CD14-positive monocyte (primary cell): ENCODE measurements at regions not wholly inside any gene's neighbourhood (a gene's known extent, or its start where the extent isn't known, plus 50 kb on each side); places are given as distances from the start of the nearest gene placed in this dataset.

ENCODE experiments used
- DNase-seq, 3 donors: peaks; one replicate each; pipeline ENCODE4 v3.0.0-alpha.2; 2011 to 2022
- H2AFZ ChIP-seq: 2 replicates; pipeline ENCODE4 v1.6.0; 2012; ENCODE audit warnings: mild to moderate bottlenecking, low read depth, low read length, inconsistent platforms; ENCODE audit not compliant: insufficient read depth, poor library complexity, severe bottlenecking
- H3K27ac ChIP-seq, 2 donors: 1 replicate in 1 of 2; 2 replicates in 1 of 2; pipeline ENCODE4 v1.5.1; 2012 to 2013; ENCODE audit warnings: low read length in 2 of 2, control low read depth in 1 of 2, inconsistent platforms in 1 of 2, low read depth in 1 of 2, mild to moderate bottlenecking in 1 of 2
- H3K27me3 ChIP-seq, 2 donors: one replicate each; pipeline versions ENCODE4 v1.6.0 to v1.6.1; 2011 to 2013; ENCODE audit warnings: low read length in 2 of 2; ENCODE audit not compliant: control insufficient read depth in 2 of 2, insufficient read depth in 2 of 2
- H3K36me3 ChIP-seq, 2 donors: replicated peaks in 1 of 2; 1 replicate in 1 of 2; 2 replicates in 1 of 2; pipeline versions ENCODE4 v1.5.1 to v1.6.1; 2012 to 2013; ENCODE audit warnings: low read length in 2 of 2, control low read depth in 1 of 2, inconsistent platforms in 1 of 2, mild to moderate bottlenecking in 1 of 2; ENCODE audit not compliant: insufficient read depth in 2 of 2, control insufficient read depth in 1 of 2
- H3K4me1 ChIP-seq, 2 donors: 1 replicate in 1 of 2; 2 replicates in 1 of 2; pipeline versions ENCODE4 v1.5.1 to v1.6.1; 2012 to 2013; ENCODE audit warnings: low read length in 2 of 2, control low read depth in 1 of 2, inconsistent platforms in 1 of 2, mild to moderate bottlenecking in 1 of 2, moderate library complexity in 1 of 2; ENCODE audit not compliant: insufficient read depth in 2 of 2, control insufficient read depth in 1 of 2
- H3K4me2 ChIP-seq: replicated peaks from 2 replicates; pipeline ENCODE3; 2012; ENCODE audit warnings: low read length, moderate library complexity, mild to moderate bottlenecking; ENCODE audit not compliant: poor library complexity, severe bottlenecking; ENCODE audit errors: extremely low read depth
- H3K4me3 ChIP-seq, 3 experiments: fragments of 200-600 bp in 1 of 3; sonication (generic) in 1 of 3; replicated peaks in 1 of 3; 1 replicate in 2 of 3; 2 replicates in 1 of 3; pipeline ENCODE4 v1.5.1; 2011 to 2013; ENCODE audit warnings: low read length in 3 of 3, mild to moderate bottlenecking in 3 of 3, control low read depth in 2 of 3, low read depth in 2 of 3, inconsistent platforms in 1 of 3, moderate library complexity in 1 of 3
- H3K79me2 ChIP-seq: 2 replicates; pipeline ENCODE4 v1.6.0; 2012; ENCODE audit warnings: mild to moderate bottlenecking, control low read depth, inconsistent platforms, low read length, moderate library complexity; ENCODE audit not compliant: insufficient read depth
- H3K9ac ChIP-seq: 2 replicates; pipeline ENCODE4 v1.6.0; 2017; ENCODE audit warnings: low read length, mild to moderate bottlenecking; ENCODE audit not compliant: insufficient read depth, poor library complexity, severe bottlenecking
- H3K9me3 ChIP-seq, 2 donors: replicated peaks in 1 of 2; 1 replicate in 1 of 2; 2 replicates in 1 of 2; pipeline versions ENCODE4 v1.5.1 to v1.6.1; 2012 to 2013; ENCODE audit warnings: low read length in 2 of 2, control low read depth in 1 of 2; ENCODE audit not compliant: control insufficient read depth in 1 of 2, insufficient read depth in 1 of 2
- H4K20me1 ChIP-seq: 2 replicates; pipeline ENCODE4 v1.6.0; 2012; ENCODE audit warnings: mild to moderate bottlenecking, low read length, control low read depth, moderate library complexity; ENCODE audit not compliant: insufficient read depth
- H3K27ac Mint-ChIP-seq, 7 donors: one replicate each; pipeline ENCODE4 v1.8.0; 2020; ENCODE audit warnings: mild to moderate bottlenecking in 7 of 7, mixed read lengths in 7 of 7, moderate library complexity in 6 of 7, inconsistent platforms in 2 of 7
- H3K27me3 Mint-ChIP-seq, 3 donors: one replicate each; pipeline ENCODE4 v1.8.0; 2021 to 2022; ENCODE audit warnings: low read depth in 3 of 3, mild to moderate bottlenecking in 3 of 3, mixed read lengths in 3 of 3, moderate library complexity in 3 of 3, inconsistent platforms in 1 of 3
- H3K36me3 Mint-ChIP-seq, 2 donors: one replicate each; pipeline ENCODE4 v1.8.0; 2020; ENCODE audit warnings: mixed read lengths in 2 of 2, inconsistent platforms in 1 of 2, mild to moderate bottlenecking in 1 of 2
- H3K4me1 Mint-ChIP-seq: one replicate; pipeline ENCODE4 v1.8.0; 2020; ENCODE audit warnings: mild to moderate bottlenecking, mixed read lengths
- H3K4me3 Mint-ChIP-seq, 2 donors: one replicate each; pipeline ENCODE4 v1.8.0; 2020; ENCODE audit warnings: mild to moderate bottlenecking in 2 of 2, mixed read lengths in 2 of 2, moderate library complexity in 1 of 2
- H3K9me3 Mint-ChIP-seq, 7 donors: one replicate each; pipeline ENCODE4 v1.8.0; 2020 to 2022; ENCODE audit warnings: mixed read lengths in 7 of 7, mild to moderate bottlenecking in 6 of 7, moderate library complexity in 6 of 7, inconsistent platforms in 2 of 7
- CTCF ChIP-seq: fragments of 200-600 bp; IDR thresholded peaks from one replicate; pipeline ENCODE4 v1.8.0; 2022; ENCODE audit warnings: antibody characterized with exemption, mild to moderate bottlenecking
- WGBS: methylation state at CpG from one replicate; pipeline ENCODE4 v1.1.5; 2013; ENCODE audit warnings: missing lambda C conversion rate; ENCODE audit not compliant: insufficient coverage; 5-methylcytosine and 5-hydroxymethylcytosine counted together
- intact Hi-C, 2 donors: fragments of 100-400 bp; cut with micrococcal nuclease; formaldehyde crosslinking; loops; one replicate each; pipeline versions ENCODE4 v1.15.0 to v1.15.1; 2023

GRCh38 chr10:111429288-111430028, 352.6 kb downstream of the ADRA2A start:
- Histone ChIP-seq H3K9me3 (no peaks in the 10 kb centered on the region), H3K79me2 (no peaks in the 10 kb centered on the region), H3K4me1 (no peaks in the 10 kb centered on the region), H3K9ac (no peak overlapping the region), H4K20me1 (no peaks in the 10 kb centered on the region), H3K4me2 (no peak overlapping the region), H3K27me3 (no peaks in the 10 kb centered on the region), H3K36me3 (no peaks in the 10 kb centered on the region), H2AFZ (no peak overlapping the region), H3K4me3 (no peak overlapping the region), H3K27ac (no peak overlapping the region)
- Mint-ChIP-seq H3K27ac (no peak overlapping the region), H3K9me3 (peaks cover 0 to 4% (median 0%) of the 10 kb centered on the region in 7 donors), H3K27me3 (peaks cover 0 to 3% (median 0%) of the 10 kb centered on the region in 3 donors), H3K4me3 (no peak overlapping the region), H3K4me1 (no peaks in the 10 kb centered on the region), H3K36me3 (no peaks in the 10 kb centered on the region)
- intact Hi-C loops = no loop called here
- no peak for TF ChIP-seq CTCF
- DNase-seq = no peak
- WGBS = 75% methylated on average over 1 of the region's 3 CpGs

GRCh38 chr10:111430070-111430469, 353.2 kb downstream of the ADRA2A start:
- no peak for DNase-seq
- Mint-ChIP-seq H3K36me3 (no peaks in the 10 kb centered on the region), H3K27ac (no peak overlapping the region), H3K4me3 (no peak overlapping the region), H3K27me3 (peaks cover 0 to 3% (median 0%) of the 10 kb centered on the region in 3 donors), H3K4me1 (no peaks in the 10 kb centered on the region), H3K9me3 (peaks cover 0 to 4% (median 0%) of the 10 kb centered on the region in 7 donors)
- no peak overlapping the region for H3K9ac ChIP-seq
- no peak for TF ChIP-seq CTCF
- H3K4me2 ChIP-seq = no peak overlapping the region
- no peaks in the 10 kb centered on the region for H3K36me3 ChIP-seq
- H3K27me3 ChIP-seq = no peaks in the 10 kb centered on the region
- H3K79me2 ChIP-seq = no peaks in the 10 kb centered on the region
- H3K9me3 ChIP-seq = no peaks in the 10 kb centered on the region
- H2AFZ ChIP-seq = no peak overlapping the region
- intact Hi-C loops = no loop called here
- 75% methylated on average over 1 of the region's 1 CpG for WGBS
- no peaks in the 10 kb centered on the region for H3K4me1 ChIP-seq
- no peaks in the 10 kb centered on the region for H4K20me1 ChIP-seq
- no peak overlapping the region for H3K4me3 ChIP-seq
- H3K27ac ChIP-seq = no peak overlapping the region
